Suprapubic skin (tissue), 4 donors: ENCODE measurements at regions not wholly inside any gene's neighbourhood (a gene's known extent, or its start where the extent isn't known, plus 50 kb on each side); places are given as distances from the start of the nearest gene placed in this dataset.

ENCODE experiments used
- CTCF ChIP-seq, 2 donors: fragments of 200-600 bp in 1 of 2; fragments of 450-650 bp in 1 of 2; sonication (generic) in 1 of 2; IDR thresholded peaks; one replicate each; pipeline ENCODE4 v1.5.1; 2016 to 2019; ENCODE audit warnings: antibody characterized with exemption in 2 of 2, mild to moderate bottlenecking in 1 of 2, moderate library complexity in 1 of 2
- EP300 ChIP-seq: sonication (generic); formaldehyde crosslinking; IDR thresholded peaks from one replicate; pipeline ENCODE4 v1.6.1; 2017; ENCODE audit warnings: antibody characterized with exemption
- POLR2A ChIP-seq, 2 donors: fragments of 450-650 bp; IDR thresholded peaks; one replicate each; pipeline ENCODE4 v1.6.1; 2017; ENCODE audit warnings: antibody characterized with exemption in 2 of 2, mild to moderate bottlenecking in 2 of 2, moderate library complexity in 2 of 2
- POLR2AphosphoS5 ChIP-seq, 3 donors: sonication (generic); formaldehyde crosslinking; IDR thresholded peaks; one replicate each; pipeline ENCODE4 v1.6.1; 2017; ENCODE audit warnings: antibody characterized with exemption in 3 of 3

- TF ChIP-seq POLR2A (IDR thresholded peaks at IDR 0.05) (no peak), CTCF (IDR thresholded peaks at IDR 0.05) (no peak), POLR2AphosphoS5 (IDR thresholded peaks at IDR 0.05) (no peak), EP300 (no peak)
Observed at GRCh38 chr19:16005925-16006324, 57.1 kb downstream of the OR10H4 start.
